Heart right ventricle (tissue), 16 donors: ENCODE measurements at regions not wholly inside any gene's neighbourhood (a gene's known extent, or its start where the extent isn't known, plus 50 kb on each side); places are given as distances from the start of the nearest gene placed in this dataset.

Experiments used
- ATAC-seq, 8 donors: fragments of 200-7000 bp; cut with Tn5 transposase; one replicate each; pipeline ENCODE4 v1.9.1; 2020; ENCODE audit warnings: mild to moderate bottlenecking in 8 of 8, moderate library complexity in 8 of 8, moderate number of reproducible peaks in 1 of 8
- DNase-seq, 2 donors: peaks; one replicate each; pipeline ENCODE4 v3.0.0-alpha.2; 2020
- H3K27ac ChIP-seq, 10 donors: fragments of 200-600 bp; sonication (generic) in 2 of 10; one replicate each; pipeline versions ENCODE4 v1.5.0 to v1.8.0; 2020 to 2022; ENCODE audit warnings: mild to moderate bottlenecking in 3 of 10
- H3K27me3 ChIP-seq, 7 donors: fragments of 200-600 bp; one replicate each; pipeline ENCODE4 v1.8.0; 2021 to 2022; ENCODE audit warnings: mild to moderate bottlenecking in 2 of 7
- H3K36me3 ChIP-seq, 9 donors: fragments of 200-600 bp; sonication (generic) in 1 of 9; one replicate each; pipeline versions ENCODE4 v1.5.0 to v1.8.0; 2020 to 2022; ENCODE audit warnings: mild to moderate bottlenecking in 2 of 9
- H3K4me1 ChIP-seq, 9 donors: fragments of 200-600 bp; sonication (generic) in 1 of 9; one replicate each; pipeline versions ENCODE4 v1.5.0 to v1.8.0; 2020 to 2022; ENCODE audit warnings: mild to moderate bottlenecking in 4 of 9
- H3K4me3 ChIP-seq, 10 donors: fragments of 200-600 bp; sonication (generic) in 2 of 10; one replicate each; pipeline versions ENCODE4 v1.5.0 to v1.8.0; 2020 to 2022; ENCODE audit warnings: mild to moderate bottlenecking in 7 of 10, moderate library complexity in 2 of 10
- H3K9me3 ChIP-seq, 11 donors: fragments of 200-600 bp in 10 of 11; sonication (generic) in 2 of 11; one replicate each; pipeline versions ENCODE4 v1.5.0 to v1.8.0; 2013 to 2022; ENCODE audit warnings: mild to moderate bottlenecking in 2 of 11, control low read depth in 1 of 11, moderate library complexity in 1 of 11
- CTCF ChIP-seq, 9 donors: fragments of 200-600 bp; sonication (generic) in 2 of 9; IDR thresholded peaks; one replicate each; pipeline versions ENCODE4 v1.5.0 to v1.8.0; 2021 to 2022; ENCODE audit warnings: antibody characterized with exemption in 9 of 9, mild to moderate bottlenecking in 5 of 9, moderate library complexity in 1 of 9
- WGBS, 2 donors: extraction: QIAGEN DNeasy Blood & Tissue Kit; methylation state at CpG; one replicate each; pipeline ENCODE4 v1.1.7; 2013; ENCODE audit warnings: inconsistent platforms in 1 of 2; 5-methylcytosine and 5-hydroxymethylcytosine counted together
- intact Hi-C, 10 donors: fragments of 100-400 bp; cut with DNase I; formaldehyde crosslinking; loops; one replicate each; pipeline versions ENCODE4 v1.11.1 to v1.14.2; 2022
- donor health status: Arrhythmogenic right ventricular cardiomyopathy.
- donor health status: ischemic (EF 13 %, LVEDD 7.1; RV severe dilation, severe dysfunction).
- donor health status: healthy with polysubstance abuse.
- donor health status: DM: no; HTN: yes; CAD: no.
- donor health status: DM: no; HTN: no; CAD: no.
- donor health status: ischemic (EF 25% LVEDD 6.9; RV normal size, moderate dysfunction).
- donor health status: ischemic (EF 25% LVEDD 5.7; RV mildly dilated, moderate dysfunction).
- donor health status: healthy.
- donor health status: DM: yes; HTN: yes; CAD: no.
- donor health status: Ischemic cardiomyopathy.
- donor health status: ischemic (EF 35%, LVEDD 5.7; RV mildly dilated, moderate dysfunction).
- donor health status: nonischemic (EF 11% LVEDD 7.7; RV severe dilation, severe dysfunction).
- donor health status: DM: yes; HTN: yes; CAD: no.
- donor health status: PGD.
- donor health status: ischemic (EF 29% LVEDD 5.4; RV normal size, mild dysfunction).
- donor health status: nonischemic (EF 23%, LVEDD 6.1; RV moderate dilation, normal function).

GRCh38 chr5:116747881-116748280 lies 173.3 kb upstream of the SEMA6A start:
- H3K4me3 ChIP-seq = no peak overlapping the region
- 45 to 65% methylated on average over 1 of the region's 1 CpG for WGBS, 2 donors
- H3K4me1 ChIP-seq = peaks cover 0 to 10% (median 0%) of the 10 kb centered on the region in 9 donors
- DNase-seq = no peak
- H3K27ac ChIP-seq = no peak overlapping the region
- TF ChIP-seq CTCF (IDR thresholded peaks at IDR 0.05) = no peak
- ATAC-seq = peak in 4 of 8 donors; percentile 54 to 87 (median 64)
- intact Hi-C loops = no loop called here
- no peaks in the 10 kb centered on the region for H3K27me3 ChIP-seq
- no peaks in the 10 kb centered on the region for H3K36me3 ChIP-seq
- H3K9me3 ChIP-seq = peaks cover 0 to 8% (median 0%) of the 10 kb centered on the region in 11 donors

GRCh38 chr5:116746668-116747067 lies 172.0 kb upstream of the SEMA6A start:
- H3K4me1 ChIP-seq = peaks cover 0 to 10% (median 0%) of the 10 kb centered on the region in 9 donors
- no peaks in the 10 kb centered on the region for H3K27me3 ChIP-seq
- TF ChIP-seq CTCF (IDR thresholded peaks at IDR 0.05) = no peak
- ATAC-seq (no peak), DNase-seq (no peak)
- intact Hi-C loops = no loop called here
- WGBS, 2 donors = 79 to 88% methylated on average over 3 of the region's 3 CpGs
- H3K4me3 ChIP-seq = no peak overlapping the region
- H3K27ac ChIP-seq = no peak overlapping the region
- H3K9me3 ChIP-seq = peaks cover 0 to 8% (median 0%) of the 10 kb centered on the region in 11 donors
- no peaks in the 10 kb centered on the region for H3K36me3 ChIP-seq

GRCh38 chr5:116740771-116741170 lies 166.1 kb upstream of the SEMA6A start:
- H3K4me1 ChIP-seq = peaks cover 2 to 28% (median 18%) of the 10 kb centered on the region in 9 donors
- no peaks in the 10 kb centered on the region for H3K36me3 ChIP-seq
- H3K27ac ChIP-seq = no peak overlapping the region
- H3K27me3 ChIP-seq = no peaks in the 10 kb centered on the region
- ATAC-seq (no peak), DNase-seq (no peak)
- no peak for TF ChIP-seq CTCF (IDR thresholded peaks at IDR 0.05)
- peaks cover 0 to 8% (median 0%) of the 10 kb centered on the region in 11 donors for H3K9me3 ChIP-seq
- intact Hi-C loops = no loop called here
- H3K4me3 ChIP-seq = no peak overlapping the region
- WGBS, 2 donors = 100% methylated on average over 1 of the region's 1 CpG

GRCh38 chr5:116739571-116739970 lies 164.9 kb upstream of the SEMA6A start:
- H3K27ac ChIP-seq = peak overlapping the region in 2 of 10 donors; percentile 6 to 25
- intact Hi-C loops = no loop called here
- no peak for TF ChIP-seq CTCF (IDR thresholded peaks at IDR 0.05)
- H3K4me3 ChIP-seq = peak overlapping the region in 4 of 10 donors; percentile 16 to 35 (median 22)
- DNase-seq (no peak), ATAC-seq (peak in 7 of 8 donors; percentile 34 to 65 (median 57))
- peaks cover 0 to 8% (median 0%) of the 10 kb centered on the region in 11 donors for H3K9me3 ChIP-seq
- H3K27me3 ChIP-seq = no peaks in the 10 kb centered on the region
- H3K4me1 ChIP-seq = peaks cover 2 to 34% (median 21%) of the 10 kb centered on the region in 9 donors
- WGBS, 2 donors = 42 to 48% methylated on average over 9 of the region's 9 CpGs
- no peaks in the 10 kb centered on the region for H3K36me3 ChIP-seq
